Astrocyte (in vitro differentiated cells and primary cell): ENCODE measurements at regions not wholly inside any gene's neighbourhood (a gene's known extent, or its start where the extent isn't known, plus 50 kb on each side); places are given as distances from the start of the nearest gene placed in this dataset.

Source experiments
- CTCF ChIP-seq: IDR thresholded peaks from 2 replicates; pipeline ENCODE4 v1.5.1; 2011; ENCODE audit warnings: low read depth, mild to moderate bottlenecking, inconsistent platforms, low read length, moderate library complexity; ENCODE audit not compliant: insufficient read depth
- EZH2 ChIP-seq: IDR thresholded peaks from 2 replicates; pipeline ENCODE4 v1.6.1; 2012; ENCODE audit warnings: mild to moderate bottlenecking, low read length, inconsistent platforms; ENCODE audit not compliant: insufficient read depth

DNA sequence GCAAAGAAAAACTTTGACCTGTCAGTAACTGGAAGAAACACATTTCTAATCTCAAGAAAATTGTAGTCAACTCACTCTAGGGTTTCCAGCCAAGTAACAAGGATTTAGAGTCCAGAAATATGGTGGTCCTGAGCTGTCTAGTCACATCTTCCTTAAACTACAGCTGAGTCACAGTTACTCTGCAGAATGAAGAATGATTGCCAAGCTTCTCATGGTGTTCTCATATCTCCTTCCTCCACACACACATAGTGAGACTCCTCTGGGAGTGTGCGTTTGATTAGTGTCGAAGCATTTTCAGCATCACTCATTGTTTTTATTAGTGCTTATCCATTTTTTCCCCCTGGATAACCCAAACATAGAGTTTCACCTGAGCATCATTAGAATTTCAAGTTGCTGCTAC is 93.1 kb upstream of the CXCL12 start:
- TF ChIP-seq CTCF: no peak
- TF ChIP-seq EZH2: no peak
